ENCODE measurements at regions not wholly inside any gene's neighbourhood (a gene's known extent, or its start where the extent isn't known, plus 50 kb on each side); places are given as distances from the start of the nearest gene placed in this dataset.

- Histone ChIP-seq H3K36me3 (ENCODE audit: control insufficient read depth, insufficient read depth, low read length) (no peaks in the 10 kb centered on the region), H3K4me3 (replicated peaks; ENCODE audit: low read depth, low read length) (no peak overlapping the region), H3K27me3 (replicated peaks; ENCODE audit: control insufficient read depth, insufficient read depth, low read length) (no peaks in the 10 kb centered on the region)
- DNase-seq (ENCODE audit: extremely low read depth, insufficient read length): no peak
- TF ChIP-seq CTCF (IDR thresholded peaks at IDR 0.05; ENCODE audit: insufficient read depth, low read length, poor library complexity, severe bottlenecking): no peak
Observed at GRCh38 chr14:51318813-51319597, 79.0 kb downstream of the TMX1 start.

GRCh38 chr14:51321036-51321435 is 81.0 kb downstream of the TMX1 start:
- no peak for DNase-seq (ENCODE audit: extremely low read depth, insufficient read length)
- no peak for TF ChIP-seq CTCF (IDR thresholded peaks at IDR 0.05; ENCODE audit: insufficient read depth, low read length, poor library complexity, severe bottlenecking)

GRCh38 chr14:51323492-51323891 is 83.4 kb downstream of the TMX1 start:
- no peak for DNase-seq (ENCODE audit: extremely low read depth, insufficient read length)
- H3K27me3 ChIP-seq (replicated peaks; ENCODE audit: control insufficient read depth, insufficient read depth, low read length): no peaks in the 10 kb centered on the region
- no peak for TF ChIP-seq CTCF (IDR thresholded peaks at IDR 0.05; ENCODE audit: insufficient read depth, low read length, poor library complexity, severe bottlenecking)

More at GRCh38 chr14:51321036-51321435, 81.0 kb downstream of the TMX1 start:
- Histone ChIP-seq H3K36me3 (ENCODE audit: control insufficient read depth, insufficient read depth, low read length) (no peaks in the 10 kb centered on the region), H3K4me3 (replicated peaks; ENCODE audit: low read depth, low read length) (no peak overlapping the region), H3K27me3 (replicated peaks; ENCODE audit: control insufficient read depth, insufficient read depth, low read length) (no peaks in the 10 kb centered on the region)

GRCh38 chr14:51327376-51327775 is 87.3 kb downstream of the TMX1 start:
- Histone ChIP-seq H3K36me3 (ENCODE audit: control insufficient read depth, insufficient read depth, low read length) (no peaks in the 10 kb centered on the region), H3K4me3 (replicated peaks; ENCODE audit: low read depth, low read length) (no peak overlapping the region), H3K27me3 (replicated peaks; ENCODE audit: control insufficient read depth, insufficient read depth, low read length) (no peaks in the 10 kb centered on the region)
- DNase-seq (ENCODE audit: extremely low read depth, insufficient read length): no peak
- no peak for TF ChIP-seq CTCF (IDR thresholded peaks at IDR 0.05; ENCODE audit: insufficient read depth, low read length, poor library complexity, severe bottlenecking)

More at GRCh38 chr14:51323492-51323891, 83.4 kb downstream of the TMX1 start:
- no peaks in the 10 kb centered on the region for H3K36me3 ChIP-seq (ENCODE audit: control insufficient read depth, insufficient read depth, low read length)
- no peak overlapping the region for H3K4me3 ChIP-seq (replicated peaks; ENCODE audit: low read depth, low read length)

- no peak for TF ChIP-seq CTCF (IDR thresholded peaks at IDR 0.05; ENCODE audit: insufficient read depth, low read length, poor library complexity, severe bottlenecking)
- Histone ChIP-seq H3K36me3 (ENCODE audit: control insufficient read depth, insufficient read depth, low read length) (no peaks in the 10 kb centered on the region), H3K4me3 (replicated peaks; ENCODE audit: low read depth, low read length) (no peak overlapping the region), H3K27me3 (replicated peaks; ENCODE audit: control insufficient read depth, insufficient read depth, low read length) (no peaks in the 10 kb centered on the region)
- no peak for DNase-seq (ENCODE audit: extremely low read depth, insufficient read length)
Observed at GRCh38 chr14:51328064-51328771, 88.2 kb downstream of the TMX1 start.

All from GM06990 (cell line).